ENCODE measurements at regions not wholly inside any gene's neighbourhood (a gene's known extent, or its start where the extent isn't known, plus 50 kb on each side); places are given as distances from the start of the nearest gene placed in this dataset.

GRCh38 chr14:52153939-52154338 lies 85.1 kb upstream of the NID2 start (continued):
- TF ChIP-seq SPI1 (IDR thresholded peaks at IDR 0.05; ENCODE audit: borderline replicate concordance, insufficient read depth, low read depth, low read length) (no peak), EP300 (IDR thresholded peaks at IDR 0.05; ENCODE audit: borderline replicate concordance in 1 of 2, control insufficient read depth in 1 of 2, low read depth in 2 of 2, low read length in 2 of 2) (no peak), BCLAF1 (IDR thresholded peaks at IDR 0.05) (no peak), TARDBP (IDR thresholded peaks at IDR 0.05; ENCODE audit: borderline replicate concordance) (no peak)

GRCh38 chr14:52150162-52150561 lies 81.3 kb upstream of the NID2 start:
- Histone ChIP-seq H3K4me3 (no peak overlapping the region), H4K20me1 (ENCODE audit: control insufficient read depth, insufficient read depth) (no peaks in the 10 kb centered on the region), H3K4me1 (ENCODE audit: control insufficient read depth, insufficient read depth, low read length) (no peaks in the 10 kb centered on the region), H3K36me3 (ENCODE audit: control insufficient read depth in 2 of 2, insufficient read depth in 2 of 2, low read length in 1 of 2) (no peaks in the 10 kb centered on the region), H2AFZ (ENCODE audit: control insufficient read depth, low read depth, low read length) (no peak overlapping the region), H3K27ac (ENCODE audit: control insufficient read depth, insufficient read depth) (no peak overlapping the region), H3K79me2 (ENCODE audit: control insufficient read depth, insufficient read depth, low read length) (no peaks in the 10 kb centered on the region), H3K9ac (ENCODE audit: control insufficient read depth, insufficient read depth, low read length) (no peak overlapping the region), H3K9me3 (replicated peaks; ENCODE audit: control insufficient read depth, insufficient read depth, low read length) (no peaks in the 10 kb centered on the region), H3K4me2 (ENCODE audit: control insufficient read depth, insufficient read depth) (no peak overlapping the region), H3K27me3 (replicated peaks in 1 of 2; ENCODE audit: control insufficient read depth in 2 of 2, insufficient read depth in 2 of 2, low read length in 1 of 2) (no peaks in the 10 kb centered on the region)
- RAD21 ChIA-PET (ENCODE audit: unreplicated experiment), result no interaction called here
- POLR2A ChIA-PET, result no interaction called here
- in situ Hi-C loops (cut with MboI) (no loop called here), intact Hi-C loops (cut with micrococcal nuclease; ENCODE audit: unreplicated experiment) (no loop called here)
- FAIRE-seq, result no peak
- no peak for ATAC-seq
- TF ChIP-seq SP1 (IDR thresholded peaks at IDR 0.05; ENCODE audit: low read depth, low read length), result no peak
- TF ChIP-seq TCF12 (IDR thresholded peaks at IDR 0.05; ENCODE audit: low read depth, low read length), result no peak
- TF ChIP-seq NR2C2 (IDR thresholded peaks at IDR 0.05; ENCODE audit: borderline replicate concordance, control insufficient read depth, insufficient read length, low read depth), result no peak
- no peak for TF ChIP-seq IKZF1 (conservative IDR thresholded peaks at IDR 0.05)
- no peak for TF ChIP-seq RB1 (IDR thresholded peaks at IDR 0.05; ENCODE audit: borderline replicate concordance)
- TF ChIP-seq NR2C1 (IDR thresholded peaks at IDR 0.05), result no peak
- no peak for TF ChIP-seq TARDBP (IDR thresholded peaks at IDR 0.05; ENCODE audit: borderline replicate concordance)
- TF ChIP-seq USF2 (IDR thresholded peaks at IDR 0.05; ENCODE audit: borderline replicate concordance, low read depth, low read length), result no peak
- 55% methylated on average over 2 of the region's 2 CpGs for WGBS (ENCODE audit: insufficient coverage, insufficient replicate concordance, low lambda C conversion rate, missing lambda C conversion rate)
- CTCF ChIA-PET, result no interaction called here
- DNase-seq (ENCODE audit: low read depth, low spot score), result no peak
- SMC1A ChIA-PET (ENCODE audit: uncharacterized antibody, unreplicated experiment), result no interaction called here
- no TSS peak for BruUV-seq (replicated peaks)
